OCI-LY1 (cell line): ENCODE measurements at regions not wholly inside any gene's neighbourhood (a gene's known extent, or its start where the extent isn't known, plus 50 kb on each side); places are given as distances from the start of the nearest gene placed in this dataset.

ENCODE experiments used
- H2AFZ ChIP-seq: fragments of 200-600 bp; sonication (generic), shearing (Covaris generic); 2 replicates; pipeline ENCODE4 v1.6.0; 2014; ENCODE audit warnings: antibody characterized with exemption, mild to moderate bottlenecking, low read length
- H3F3A ChIP-seq: fragments of 200-600 bp; sonication (generic), shearing (Covaris generic); 2 replicates; pipeline ENCODE4 v1.6.0; 2014; ENCODE audit warnings: mild to moderate bottlenecking, antibody characterized with exemption, low read length, moderate library complexity; ENCODE audit not compliant: insufficient read depth
- H3K27ac ChIP-seq: fragments of 200-600 bp; sonication (generic); 2 replicates; pipeline ENCODE4 v1.5.1; 2014; ENCODE audit warnings: low read length, mixed run types, mild to moderate bottlenecking, low read depth; ENCODE audit not compliant: poor library complexity, severe bottlenecking
- H3K27me3 ChIP-seq: fragments of 200-600 bp; sonication (generic); 2 replicates; pipeline ENCODE4 v1.6.0; 2014; ENCODE audit warnings: antibody characterized with exemption, mild to moderate bottlenecking, low read length, moderate library complexity; ENCODE audit not compliant: insufficient read depth
- H3K36me3 ChIP-seq: fragments of 200-600 bp; sonication (generic); 2 replicates; pipeline ENCODE4 v1.6.1; 2014; ENCODE audit warnings: mild to moderate bottlenecking, antibody characterized with exemption, low read length, moderate library complexity, mixed read lengths; ENCODE audit not compliant: insufficient read depth
- H3K4me1 ChIP-seq: fragments of 200-600 bp; sonication (generic); 2 replicates; pipeline ENCODE4 v1.5.1; 2014; ENCODE audit warnings: mild to moderate bottlenecking, low read length, moderate library complexity; ENCODE audit not compliant: insufficient read depth, severe bottlenecking
- H3K4me2 ChIP-seq: fragments of 200-600 bp; sonication (generic), shearing (Covaris generic); 2 replicates; pipeline ENCODE4 v1.6.1; 2014; ENCODE audit warnings: low read length
- H3K4me3 ChIP-seq: fragments of 200-600 bp; sonication (generic); 2 replicates; pipeline ENCODE4 v1.5.1; 2014; ENCODE audit warnings: low read length, low read depth, mild to moderate bottlenecking, mixed read lengths; ENCODE audit not compliant: poor library complexity, severe bottlenecking
- H3K79me2 ChIP-seq: fragments of 200-600 bp; shearing (Covaris generic); 2 replicates; pipeline ENCODE4 v1.6.1; 2016; ENCODE audit warnings: mixed run types, low read length, mixed read lengths; ENCODE audit not compliant: insufficient read depth
- H3K9ac ChIP-seq: fragments of 200-600 bp; sonication (generic), shearing (Covaris generic); 2 replicates; pipeline ENCODE4 v1.6.1; 2014; ENCODE audit warnings: mild to moderate bottlenecking, low read length, mixed read lengths
- H3K9me2 ChIP-seq: fragments of 200-600 bp; sonication (generic), shearing (Covaris generic); 2 replicates; pipeline ENCODE4 v1.6.1; 2014; ENCODE audit warnings: low read depth, mild to moderate bottlenecking, low read length, mixed read lengths
- H3K9me3 ChIP-seq: fragments of 200-600 bp; shearing (Covaris generic); 2 replicates; pipeline ENCODE4 v1.6.1; 2014; ENCODE audit warnings: low read length, mixed read lengths
- H4K20me1 ChIP-seq: fragments of 200-600 bp; sonication (generic), shearing (Covaris generic); 2 replicates; pipeline ENCODE4 v1.6.0; 2016; ENCODE audit warnings: mild to moderate bottlenecking, low read length; ENCODE audit not compliant: insufficient read depth
- CTCF ChIP-seq: fragments of 200-600 bp; sonication (generic), shearing (Covaris generic); IDR thresholded peaks from 2 replicates; pipeline ENCODE4 v1.5.1; 2017; ENCODE audit warnings: mild to moderate bottlenecking, antibody characterized with exemption, low read length, moderate library complexity, mixed read lengths
- EZH2 ChIP-seq: fragments of 200-600 bp; sonication (generic), shearing (Covaris generic); IDR thresholded peaks from 2 replicates; pipeline ENCODE4 v1.8.0; 2017; ENCODE audit warnings: borderline replicate concordance, mixed run types, mild to moderate bottlenecking, antibody characterized with exemption, low read length, moderate library complexity, mixed read lengths

GRCh38 chr3:110903771-110904519, 167.7 kb upstream of the NECTIN3 start:
- Histone ChIP-seq H3K4me1 (no peaks in the 10 kb centered on the region), H3F3A (no peaks in the 10 kb centered on the region), H2AFZ (no peak overlapping the region), H3K9me3 (no peaks in the 10 kb centered on the region), H3K27ac (no peak overlapping the region), H3K36me3 (no peaks in the 10 kb centered on the region), H3K79me2 (no peaks in the 10 kb centered on the region), H3K9me2 (no peaks in the 10 kb centered on the region), H3K9ac (no peak overlapping the region), H3K4me3 (no peak overlapping the region), H4K20me1 (no peaks in the 10 kb centered on the region), H3K4me2 (no peak overlapping the region), H3K27me3 (no peaks in the 10 kb centered on the region)
- TF ChIP-seq CTCF = no peak

GRCh38 chr3:110904520-110904890, 167.1 kb upstream of the NECTIN3 start:
- Histone ChIP-seq H3K79me2 (no peaks in the 10 kb centered on the region), H3K4me2 (no peak overlapping the region), H3K27ac (no peak overlapping the region), H3K9me2 (no peaks in the 10 kb centered on the region), H2AFZ (no peak overlapping the region), H4K20me1 (no peaks in the 10 kb centered on the region), H3K4me1 (no peaks in the 10 kb centered on the region), H3K36me3 (no peaks in the 10 kb centered on the region), H3K27me3 (no peaks in the 10 kb centered on the region), H3K4me3 (no peak overlapping the region), H3F3A (no peaks in the 10 kb centered on the region), H3K9ac (no peak overlapping the region), H3K9me3 (no peaks in the 10 kb centered on the region)
- no peak for TF ChIP-seq CTCF
- TF ChIP-seq EZH2 = no peak

GRCh38 chr3:110905121-110905520, 166.5 kb upstream of the NECTIN3 start:
- Histone ChIP-seq H3K4me1 (no peaks in the 10 kb centered on the region), H2AFZ (no peak overlapping the region), H3K4me2 (no peak overlapping the region), H3K27ac (no peak overlapping the region), H3K9me2 (no peaks in the 10 kb centered on the region), H3K36me3 (no peaks in the 10 kb centered on the region), H3K79me2 (no peaks in the 10 kb centered on the region), H3K9ac (no peak overlapping the region), H3F3A (no peaks in the 10 kb centered on the region), H3K4me3 (no peak overlapping the region), H4K20me1 (no peaks in the 10 kb centered on the region), H3K9me3 (no peaks in the 10 kb centered on the region), H3K27me3 (no peaks in the 10 kb centered on the region)
- TF ChIP-seq CTCF (no peak), EZH2 (no peak)
